Stimulated activated CD4-positive, alpha-beta T cell treated with anti-CD3 and anti-CD28 coated beads, Interleukin-4, amount 100 ng/mL, for 48 hours (primary cell): ENCODE measurements at regions not wholly inside any gene's neighbourhood (a gene's known extent, or its start where the extent isn't known, plus 50 kb on each side); places are given as distances from the start of the nearest gene placed in this dataset.
"Not testable (repeated sequence)": the region's sequence is repeated elsewhere in the genome, so short reads cannot be mapped to it uniquely, and the experiment has no call there.

Experiments
- DNase-seq, 2 donors: peaks; one replicate each; pipeline ENCODE4 v3.0.0-alpha.2; 2020; ENCODE audit warnings: low read depth in 2 of 2

DNA sequence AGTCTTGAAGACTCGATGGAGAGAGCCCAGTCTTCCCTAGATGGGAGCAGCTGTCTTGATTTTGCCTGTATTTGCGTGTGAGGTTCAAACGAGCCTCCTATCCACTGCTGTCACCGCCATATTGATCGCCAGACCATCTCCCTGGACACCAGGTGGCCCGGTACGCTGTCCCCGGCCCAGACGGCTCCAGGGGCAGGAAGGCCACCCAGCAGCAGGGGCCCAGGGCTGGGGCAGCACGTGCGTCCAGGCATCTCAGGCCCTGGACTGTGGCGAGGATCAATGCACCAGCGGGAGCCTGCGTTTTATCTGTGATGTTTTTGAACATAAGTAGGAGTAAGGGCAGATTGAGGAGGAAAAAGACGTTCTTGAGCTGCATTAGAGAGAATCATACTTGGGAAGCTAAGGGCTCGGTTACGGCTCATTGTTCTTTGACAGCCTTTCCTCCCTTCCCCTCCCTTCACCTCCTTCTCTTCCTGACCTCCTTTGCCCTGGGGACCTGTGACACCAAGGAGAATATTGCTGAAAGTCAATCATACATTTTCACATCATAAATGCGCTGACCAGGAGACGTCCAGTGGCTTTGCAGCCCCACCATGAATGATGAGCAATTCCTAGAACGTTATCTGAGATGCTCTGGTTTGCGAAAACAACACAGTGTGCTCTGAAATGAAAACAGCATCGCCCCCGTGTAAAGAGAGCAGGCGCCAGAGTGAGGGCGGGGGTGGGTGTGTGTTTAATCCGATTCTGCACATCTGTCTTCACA, 711.2 kb upstream of the SALL3 start:
- no peak for DNase-seq

DNA sequence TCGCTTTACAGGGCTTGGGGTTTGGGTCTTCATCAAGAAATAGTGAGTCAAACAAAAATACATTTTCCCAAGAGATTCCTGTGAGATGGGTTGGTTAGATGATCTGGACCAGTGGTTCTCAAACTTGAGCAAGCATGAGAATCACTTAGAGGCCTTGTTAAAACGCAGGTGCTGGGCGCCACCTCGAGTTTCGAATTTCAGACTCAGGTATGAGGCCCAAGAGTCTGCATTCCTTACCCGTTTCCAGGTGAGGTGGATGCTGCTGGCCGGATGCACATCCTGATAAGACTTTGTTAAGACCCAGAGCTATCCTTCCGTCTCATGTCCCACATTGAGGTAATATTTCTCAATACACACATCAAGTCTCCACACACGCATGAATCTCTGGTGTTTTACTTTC, 707.8 kb upstream of the SALL3 start:
- DNase-seq, result no peak

DNA sequence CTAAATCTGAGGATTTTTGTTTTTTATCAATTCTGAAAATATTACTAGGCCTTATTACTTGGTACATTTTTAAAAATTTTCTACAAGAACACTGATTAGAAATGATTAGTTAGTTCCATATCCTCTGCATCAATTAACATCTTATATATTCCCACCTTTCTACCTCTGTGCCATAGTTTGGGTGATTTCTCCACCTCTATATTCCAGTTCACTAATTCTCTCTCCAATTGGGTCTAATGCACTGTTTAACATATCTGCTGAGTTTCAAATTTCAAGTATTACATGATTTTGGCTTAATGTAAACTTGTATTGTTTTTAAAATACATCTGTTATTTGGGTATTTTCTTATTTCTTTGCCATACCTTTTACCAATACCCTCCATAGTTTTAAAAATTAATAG, 705.7 kb upstream of the SALL3 start:
- DNase-seq, result no peak

DNA sequence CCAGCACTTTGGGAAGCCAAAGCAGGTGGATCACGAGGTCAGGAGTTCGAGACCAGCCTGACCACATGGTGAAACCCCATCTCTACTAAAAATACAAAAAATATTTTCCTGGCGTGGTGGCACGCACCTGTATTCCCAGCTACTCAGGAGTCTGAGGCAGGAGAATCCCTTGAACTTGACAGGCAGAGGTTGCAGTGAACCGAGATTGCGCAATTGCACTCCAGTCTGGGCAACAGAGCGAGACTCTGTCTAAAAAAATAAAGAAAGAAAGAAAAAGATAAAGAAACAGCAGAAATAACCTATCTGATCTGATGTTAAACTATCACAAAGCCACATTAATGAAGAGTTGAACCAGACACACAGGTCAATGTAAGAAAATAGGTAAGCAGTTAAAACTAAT, 696.2 kb upstream of the SALL3 start:
- not testable (repeated sequence) for DNase-seq

DNA sequence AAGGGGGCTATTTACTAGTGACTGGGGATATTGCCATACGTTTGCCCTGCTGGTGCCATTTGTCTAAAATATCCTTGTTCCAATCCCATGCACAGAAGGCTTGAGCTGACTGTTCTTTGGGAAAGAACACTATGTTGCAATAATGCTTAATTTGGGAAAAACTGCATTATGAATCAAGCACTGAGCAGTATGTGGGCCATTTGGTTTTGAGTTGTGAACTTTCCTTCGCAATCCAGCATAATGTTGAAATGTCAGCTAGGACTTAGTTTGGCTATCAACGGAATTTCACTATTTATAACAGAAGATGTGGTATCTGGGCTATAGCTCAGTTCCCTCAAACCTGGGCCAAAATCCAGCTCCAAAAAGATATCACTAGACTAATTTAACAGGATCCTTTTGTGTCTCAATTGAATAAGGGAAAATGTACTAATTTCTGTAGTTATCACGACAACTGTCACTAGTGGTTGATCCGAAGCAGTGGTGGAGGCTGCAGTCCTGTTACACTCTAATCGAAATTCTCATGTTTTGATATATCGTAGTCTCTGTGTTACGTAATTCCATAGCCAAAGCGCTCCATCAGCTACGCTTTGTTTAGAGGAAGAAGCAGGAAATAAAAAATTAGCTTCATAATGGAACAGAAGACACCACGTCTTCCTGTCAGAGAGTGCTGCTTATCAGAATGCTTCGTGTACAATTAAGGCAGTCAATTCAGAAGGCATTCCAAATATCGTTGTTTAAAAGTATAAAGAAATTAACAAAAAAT, 686.8 kb upstream of the SALL3 start:
- DNase-seq, result no peak

DNA sequence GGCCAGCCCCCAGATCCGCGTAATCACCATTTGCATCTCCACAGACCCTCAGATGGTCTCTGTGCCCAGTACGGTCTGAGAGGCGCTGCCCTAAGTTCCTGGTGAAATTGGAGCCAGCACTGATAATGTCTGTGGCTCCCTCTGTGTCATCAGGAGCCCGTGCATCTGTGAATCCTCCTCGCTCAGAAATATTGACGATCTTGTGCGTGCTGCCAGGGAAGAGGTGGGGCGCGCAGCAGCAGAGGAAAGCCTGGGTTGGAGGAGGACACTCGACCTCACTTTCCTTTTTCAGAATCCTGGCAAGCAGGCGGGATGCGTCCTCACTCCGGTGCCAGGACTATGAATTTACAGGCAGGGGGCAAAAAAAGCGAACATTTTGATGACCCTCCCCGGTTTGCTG, 686.1 kb upstream of the SALL3 start:
- DNase-seq, result no peak

DNA sequence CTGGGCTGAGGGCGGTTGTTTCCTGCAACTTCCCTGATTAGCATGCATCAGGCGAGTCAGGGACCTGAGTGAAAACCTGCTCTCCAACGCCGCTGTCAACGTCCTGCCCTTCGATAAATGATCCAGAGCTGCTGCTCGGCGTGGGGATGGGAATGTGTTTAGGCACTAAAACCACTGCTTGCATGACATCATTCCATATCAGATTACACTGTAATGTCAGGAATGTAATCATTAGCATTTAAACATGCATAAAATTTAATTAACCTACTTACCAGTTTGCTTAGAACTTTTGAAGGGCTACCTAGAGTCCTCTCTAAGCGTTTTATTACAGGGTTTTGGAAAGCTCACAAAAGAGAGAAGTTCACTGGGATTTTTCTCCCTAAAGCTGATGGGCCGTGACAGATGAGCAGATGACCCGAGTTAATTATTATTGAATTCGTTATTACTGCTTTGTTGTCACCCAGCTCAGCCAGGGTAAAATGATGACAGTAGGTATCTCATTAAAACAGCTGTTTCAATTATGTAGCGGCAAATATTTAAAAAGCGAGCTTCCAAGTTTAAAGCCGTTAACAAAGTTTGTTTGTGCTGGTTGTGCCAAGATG, 685.6 kb upstream of the SALL3 start:
- no peak for DNase-seq

DNA sequence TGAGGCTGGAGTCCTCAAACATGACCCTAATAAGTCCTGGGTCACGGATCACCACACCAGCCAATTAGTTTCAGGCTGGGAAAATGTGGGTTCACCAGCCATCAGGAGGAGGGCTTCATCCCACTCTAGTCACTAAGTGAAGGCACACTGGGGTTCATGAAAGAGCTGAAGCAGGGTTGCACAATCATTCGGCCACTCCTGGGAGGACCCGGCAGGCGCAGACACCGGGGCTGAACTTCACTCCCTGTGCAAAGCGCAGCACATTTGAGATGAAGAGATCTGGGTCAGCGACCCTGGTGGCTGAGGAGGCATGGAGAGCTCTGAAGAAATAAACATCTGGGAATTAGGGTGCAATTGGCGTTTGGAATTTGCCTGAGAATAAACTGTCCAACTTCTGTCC, 684.4 kb upstream of the SALL3 start:
- no peak for DNase-seq

DNA sequence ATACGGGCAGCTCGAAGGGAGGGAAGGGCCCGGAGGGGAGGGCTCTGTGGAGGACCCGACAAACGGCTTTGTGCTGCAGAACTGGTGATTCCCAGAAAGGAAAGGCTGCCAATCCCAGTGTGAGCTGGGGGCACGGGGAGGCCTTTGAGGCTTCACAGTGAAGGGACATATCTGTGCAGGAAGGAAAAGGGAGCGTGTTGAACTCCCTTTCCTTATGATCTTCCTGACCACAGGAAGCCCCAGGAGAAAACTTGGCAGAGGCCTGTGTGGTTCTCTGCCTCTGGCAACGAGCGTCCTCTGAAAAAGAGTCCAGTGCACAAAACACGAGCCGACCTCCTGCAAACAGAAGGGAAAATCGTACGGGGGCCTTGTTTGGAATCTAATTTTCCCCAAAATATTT, 683.5 kb upstream of the SALL3 start:
- DNase-seq, result no peak

DNA sequence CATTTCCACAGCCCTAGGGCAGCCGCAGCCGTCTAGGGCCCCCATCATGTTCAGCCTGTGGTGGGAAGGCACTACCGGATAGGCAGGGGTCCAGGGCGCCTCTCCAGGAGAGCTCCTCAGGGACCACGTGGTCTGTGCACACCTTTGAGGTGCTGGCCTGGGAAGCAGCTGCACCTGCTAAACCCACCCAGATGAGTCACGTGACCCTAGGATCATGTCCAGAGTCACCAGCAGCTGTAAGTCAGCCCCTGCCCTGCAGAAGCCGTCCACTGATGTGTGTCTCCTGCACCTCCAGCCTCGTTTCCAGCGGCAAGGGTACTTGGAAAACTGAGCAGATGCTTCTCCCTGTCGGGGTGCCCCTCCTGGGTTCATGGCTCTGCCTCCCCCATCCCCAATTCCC, 682.6 kb upstream of the SALL3 start:
- DNase-seq, result no peak

DNA sequence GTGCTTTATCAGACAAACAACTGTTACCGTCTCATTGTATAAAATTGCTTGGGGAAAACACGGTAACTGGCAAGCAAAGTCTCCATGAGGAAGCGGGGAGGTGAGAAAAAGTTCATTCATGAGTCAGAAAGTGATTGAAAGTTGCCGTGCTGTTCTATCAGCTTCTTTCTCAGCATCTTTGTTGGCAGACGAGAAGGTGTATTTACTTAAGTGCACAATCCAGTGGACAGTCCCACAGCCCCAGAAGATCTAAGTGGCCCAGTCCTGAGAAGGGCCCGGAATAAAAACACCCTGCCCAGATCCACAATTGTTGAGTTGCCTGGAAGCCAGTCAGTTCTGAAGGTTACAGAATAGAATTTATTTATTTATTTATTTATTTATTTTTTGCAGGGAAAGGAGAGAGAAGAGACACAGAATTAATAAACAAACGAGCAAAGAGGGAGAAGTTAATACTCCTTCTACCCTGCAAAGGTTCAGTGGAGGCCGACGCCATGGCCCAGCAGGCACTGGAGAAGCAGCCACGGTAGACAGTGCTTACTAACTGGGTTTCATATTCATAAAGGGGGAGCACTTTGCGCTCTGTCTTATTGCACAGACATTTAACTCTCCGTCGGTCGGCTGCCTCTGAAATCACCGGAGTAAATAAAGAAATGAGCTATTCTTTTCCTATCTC, 676.0 kb upstream of the SALL3 start:
- no peak for DNase-seq

DNA sequence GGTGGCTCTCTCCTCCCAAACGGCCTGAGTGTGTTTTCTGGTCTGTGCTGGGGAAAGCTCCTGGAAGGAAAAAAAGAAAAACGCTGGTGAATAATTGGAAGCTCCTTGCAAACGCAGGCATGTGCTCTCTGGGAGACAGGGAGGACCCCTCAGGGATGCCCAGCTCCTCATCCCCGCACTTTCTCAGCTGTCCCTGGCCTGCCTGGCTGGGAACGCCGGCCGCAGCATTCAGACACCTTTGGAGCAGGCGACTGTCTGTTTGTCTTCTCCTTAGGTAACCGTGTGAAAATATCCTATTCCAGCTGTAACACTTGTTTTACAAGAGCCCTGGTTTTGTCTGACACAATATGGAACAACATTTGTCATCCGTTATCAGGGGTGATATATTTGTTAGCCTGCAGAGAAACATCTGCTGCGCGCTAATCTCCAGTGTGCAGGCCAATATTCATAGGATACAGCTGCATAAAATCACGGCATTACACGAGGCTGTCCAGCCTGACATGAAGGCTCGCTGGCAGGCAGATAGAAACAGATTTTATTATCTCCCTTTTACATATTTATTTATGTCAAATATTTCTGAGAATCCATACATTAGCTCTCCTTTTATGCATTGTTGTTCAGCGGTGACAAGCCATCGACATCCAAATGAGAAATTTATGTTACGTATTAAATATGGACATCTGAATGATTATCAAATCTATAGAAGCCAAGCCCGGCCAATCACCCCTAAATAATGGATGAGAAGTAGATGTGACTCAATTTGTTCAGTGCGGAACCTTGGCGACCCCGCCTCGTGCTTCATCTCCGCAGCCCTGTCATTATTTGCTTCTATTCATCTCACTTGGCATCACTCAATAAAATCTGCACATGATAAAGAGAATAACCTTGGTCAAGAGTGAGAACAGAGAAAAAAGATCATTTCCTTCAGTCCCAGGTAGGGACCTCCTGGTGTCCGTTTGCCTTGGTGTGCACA, 675.1 kb upstream of the SALL3 start:
- DNase-seq, result no peak

DNA sequence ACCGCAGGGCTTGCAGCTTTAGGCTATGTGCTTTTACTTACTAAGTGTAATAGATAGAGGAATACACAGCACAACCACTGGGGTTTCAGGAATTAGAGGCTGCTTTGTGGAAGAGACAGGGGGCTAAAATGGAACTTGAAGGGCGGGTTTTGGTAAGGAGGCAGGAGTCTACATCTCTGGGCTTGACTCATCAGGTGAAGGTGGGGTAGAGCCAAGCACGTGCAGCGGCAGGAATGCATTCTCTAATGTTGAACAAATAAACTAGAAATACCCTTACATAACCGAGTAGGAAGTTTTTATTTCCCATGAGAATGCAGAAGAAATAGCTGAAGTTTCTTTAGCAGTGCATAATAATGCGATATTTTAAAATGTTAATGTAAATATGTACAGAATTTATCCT, 673.8 kb upstream of the SALL3 start:
- no peak for DNase-seq

DNA sequence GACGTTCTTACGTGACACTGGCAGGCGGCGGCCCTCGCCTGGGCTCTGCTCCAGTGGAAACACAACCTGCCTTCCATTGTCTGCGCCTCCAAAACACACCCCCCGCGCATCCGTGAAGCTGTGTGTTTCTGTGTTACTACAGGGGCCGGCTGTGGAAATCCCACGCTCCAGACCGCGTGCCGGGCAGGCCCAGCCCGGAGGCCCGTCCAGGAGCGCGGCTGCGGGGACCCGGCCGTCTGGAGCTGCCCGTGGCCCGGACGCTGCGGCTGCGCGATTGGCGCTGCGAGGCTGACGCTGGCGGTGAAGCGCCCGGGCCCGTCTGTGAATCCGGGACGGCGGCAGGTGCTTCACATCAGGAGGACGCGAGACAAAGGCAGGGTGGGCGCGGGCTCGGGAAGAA, 670.3 kb upstream of the SALL3 start:
- DNase-seq, result no peak

DNA sequence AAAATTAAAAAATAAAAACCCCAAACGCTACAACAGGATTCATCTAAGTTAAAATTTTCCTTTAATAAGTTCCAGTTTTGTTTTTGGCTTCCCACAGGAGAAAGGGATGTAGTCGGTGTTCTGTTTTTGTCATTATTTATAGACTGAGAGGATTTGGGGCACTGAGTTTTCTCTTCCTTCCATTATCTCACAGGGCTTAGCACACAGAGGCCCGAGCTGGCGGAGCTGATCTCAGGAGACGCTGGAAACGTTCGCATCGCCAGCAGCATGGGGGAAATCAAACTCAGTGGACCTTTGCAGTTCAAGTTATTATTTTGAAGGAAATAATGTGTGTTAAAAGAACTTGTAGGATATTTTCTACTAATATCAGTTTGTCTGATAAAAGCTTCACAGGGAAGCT, 669.7 kb upstream of the SALL3 start:
- no peak for DNase-seq

DNA sequence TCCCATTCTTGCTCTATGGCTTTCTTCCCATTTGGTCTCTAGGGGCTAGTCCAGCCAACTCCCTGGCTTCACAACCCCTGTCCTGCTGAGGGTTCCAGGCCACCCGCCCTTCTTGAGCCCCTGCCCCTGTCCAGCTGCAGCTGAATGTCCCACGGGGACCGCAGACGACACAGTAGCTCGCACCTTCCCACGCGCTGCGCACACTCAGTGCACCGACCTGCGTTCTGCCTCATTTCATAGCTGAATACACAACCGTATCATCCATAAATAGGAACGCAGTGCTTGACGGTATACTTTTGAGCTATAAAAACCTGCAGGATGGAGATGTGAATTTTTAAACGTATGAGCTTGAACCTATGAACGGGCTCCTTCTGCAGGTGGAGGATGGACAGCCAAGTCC, 660.4 kb upstream of the SALL3 start:
- DNase-seq, result no peak

DNA sequence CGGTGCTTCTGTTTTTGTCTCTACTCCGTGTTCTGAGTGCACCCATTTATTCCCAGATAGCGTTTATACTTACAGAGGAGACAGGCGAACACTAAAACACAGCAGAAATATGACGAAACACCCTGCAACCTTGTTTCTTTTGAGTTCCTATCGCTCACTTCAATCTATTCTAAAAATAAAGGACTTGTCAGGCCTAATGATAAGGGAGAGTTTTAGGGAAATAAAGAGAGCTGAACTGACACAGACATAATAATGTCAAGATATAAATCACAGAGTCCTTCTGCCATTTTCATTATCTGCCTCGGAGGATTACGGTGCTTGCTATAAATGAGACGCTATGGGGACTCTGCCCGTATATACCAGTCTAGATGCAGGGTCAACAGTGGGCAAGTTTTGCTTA, 659.7 kb upstream of the SALL3 start:
- no peak for DNase-seq

DNA sequence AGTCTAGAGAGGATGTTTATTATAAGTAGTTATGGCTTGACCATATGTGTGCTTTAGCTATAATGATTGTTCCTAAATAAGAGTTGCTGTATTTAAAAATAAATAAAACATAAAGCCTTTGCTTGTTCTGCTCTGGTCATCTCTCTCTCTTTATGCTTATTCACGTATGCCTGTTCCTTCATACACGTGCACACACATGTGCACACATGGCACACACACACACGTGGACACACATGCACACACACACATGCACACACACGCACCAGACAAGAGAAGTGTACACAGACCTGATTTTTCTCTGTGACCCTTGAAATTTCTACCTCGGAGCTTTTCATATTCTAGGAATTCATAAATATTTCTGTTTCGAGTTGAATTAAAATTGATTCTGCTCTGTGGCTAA, 658.2 kb upstream of the SALL3 start:
- DNase-seq, result no peak

DNA sequence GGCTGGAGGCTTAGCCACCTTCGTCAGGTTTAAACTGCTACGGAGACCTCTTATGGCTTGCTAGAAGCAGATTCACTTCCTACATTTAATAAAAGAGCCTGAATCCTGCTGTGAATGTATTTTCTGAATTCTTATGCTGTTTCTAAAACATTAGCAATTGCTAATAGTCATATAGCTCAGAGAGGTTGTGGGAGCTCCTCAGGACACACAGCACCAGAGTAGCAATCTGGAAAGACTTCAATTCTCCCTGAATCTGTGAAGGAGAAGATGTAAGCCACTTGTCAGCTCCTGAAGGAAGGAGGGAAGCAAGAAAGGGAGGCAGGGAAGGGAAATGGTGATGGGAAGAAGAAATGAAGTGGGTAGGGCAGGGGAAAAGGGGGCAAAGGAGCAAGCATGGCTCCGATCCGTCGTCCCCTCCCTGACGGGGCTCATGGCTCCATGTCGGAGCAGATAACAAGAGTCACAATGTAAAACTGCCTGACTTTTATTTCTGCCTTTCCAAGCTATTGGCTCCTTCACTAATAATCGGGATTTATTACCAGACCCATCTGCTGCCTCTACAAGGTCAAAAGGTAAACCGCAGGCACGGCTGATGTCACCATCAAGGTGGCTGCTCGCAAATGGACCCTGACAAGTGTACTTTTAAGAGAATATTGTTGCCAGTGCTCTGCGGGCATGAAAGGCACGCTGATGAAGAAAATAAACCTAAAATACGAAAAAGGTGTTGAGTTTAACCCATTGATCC, 656.0 kb upstream of the SALL3 start:
- no peak for DNase-seq

DNA sequence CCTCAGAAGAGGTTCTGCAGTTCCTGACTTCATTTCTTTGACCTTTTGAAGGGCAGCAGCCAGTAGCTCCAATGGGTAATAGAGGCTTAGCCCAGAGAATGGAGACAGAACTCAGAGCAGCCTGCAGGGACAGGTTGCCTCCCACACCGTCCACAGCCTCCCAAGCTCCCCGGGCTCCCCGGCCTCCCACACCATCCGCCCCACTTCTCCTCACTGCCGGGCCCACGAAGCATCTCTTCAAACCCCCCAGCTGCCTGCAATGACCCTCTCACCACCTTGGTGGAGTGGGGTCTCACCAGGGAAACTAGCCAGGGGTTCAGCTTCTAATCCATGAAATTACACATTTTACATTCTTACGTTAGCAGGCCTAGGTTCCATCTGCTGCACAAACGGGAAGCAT, 652.0 kb upstream of the SALL3 start:
- DNase-seq, result no peak

DNA sequence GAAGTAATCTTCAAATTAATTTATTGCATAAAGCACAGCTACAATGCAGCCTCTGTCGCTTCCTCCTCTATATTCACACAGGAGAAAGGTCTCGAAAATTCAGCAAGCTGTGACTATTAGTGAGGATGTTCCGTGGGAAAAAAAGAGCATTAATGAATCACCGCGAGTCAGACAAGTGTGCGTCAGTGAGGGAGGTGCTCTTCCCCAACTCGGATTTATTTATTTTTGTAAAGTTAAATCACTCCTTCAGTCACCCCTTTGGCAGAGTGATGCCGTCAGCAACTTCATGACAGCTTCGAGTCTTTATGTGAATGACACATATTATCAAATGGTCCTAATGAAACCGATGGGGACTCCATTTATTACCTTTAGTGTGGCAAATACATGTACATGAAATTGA, 648.9 kb upstream of the SALL3 start:
- no peak for DNase-seq
